HG03159 (cell line): ENCODE measurements at regions not wholly inside any gene's neighbourhood (a gene's known extent, or its start where the extent isn't known, plus 50 kb on each side); places are given as distances from the start of the nearest gene placed in this dataset.
"Not testable (repeated sequence)": the region's sequence is repeated elsewhere in the genome, so short reads cannot be mapped to it uniquely, and the experiment has no call there.

ENCODE experiments used
- ATAC-seq: cut with Tn5 transposase; IDR thresholded peaks from one replicate; pipeline ENCODE4 v1.9.1; 2021; ENCODE audit warnings: mild to moderate bottlenecking, moderate library complexity; ENCODE audit not compliant: unreplicated experiment

GRCh38 chr11:49817705-49818430, 134.3 kb upstream of the OR4C13 start:
- not testable (repeated sequence) for ATAC-seq

GRCh38 chr11:49823188-49823587, 129.0 kb upstream of the OR4C13 start:
- ATAC-seq: not testable (repeated sequence)

GRCh38 chr11:49850541-49850940, 101.7 kb upstream of the OR4C13 start:
- ATAC-seq: not testable (repeated sequence)

- no peak for ATAC-seq
These were observed 100.7 kb upstream of the OR4C13 start for GRCh38 chr11:49851511-49851910.

GRCh38 chr11:49851971-49852389, 100.2 kb upstream of the OR4C13 start:
- ATAC-seq: no peak

- not testable (repeated sequence) for ATAC-seq
These were observed 63.3 kb upstream of the OR4C13 start for GRCh38 chr11:49888875-49889274.

- ATAC-seq: not testable (repeated sequence)
These were observed 60.1 kb upstream of the OR4C13 start for GRCh38 chr11:49891910-49892671.

- not testable (repeated sequence) for ATAC-seq
These were observed 58.7 kb upstream of the OR4C13 start for GRCh38 chr11:49893442-49893841.
